Fibroblast of skin of right quadriceps (primary cell): ENCODE measurements at regions not wholly inside any gene's neighbourhood (a gene's known extent, or its start where the extent isn't known, plus 50 kb on each side); places are given as distances from the start of the nearest gene placed in this dataset.
"Not testable (repeated sequence)": the region's sequence is repeated elsewhere in the genome, so short reads cannot be mapped to it uniquely, and the experiment has no call there.

ENCODE experiments used
- DNase-seq: peaks from one replicate; pipeline ENCODE4 v3.0.0-alpha.2; 2013

- no peak for DNase-seq
Observed at GRCh38 chr2:36302911-36303310, 52.7 kb upstream of the CRIM1 start.

DNA sequence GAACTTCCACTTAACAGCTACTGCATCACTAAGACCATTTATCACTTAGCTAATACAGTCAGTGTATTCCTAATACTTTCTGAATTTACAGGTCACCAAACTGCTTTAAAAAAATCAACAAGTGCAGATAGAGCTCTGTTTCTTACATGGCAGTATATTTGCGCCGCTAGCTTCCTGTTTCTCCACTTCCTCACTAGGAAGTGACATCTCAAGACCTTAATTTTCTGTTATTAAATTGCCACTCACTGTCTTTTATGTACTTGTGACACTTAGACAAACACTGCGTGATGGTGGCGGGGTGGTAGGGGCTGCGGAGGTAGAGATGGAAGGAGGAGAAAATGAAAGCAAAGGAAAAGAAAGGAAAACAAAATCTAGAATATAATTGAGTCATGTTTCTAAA is 53.7 kb upstream of the CRIM1 start:
- no peak for DNase-seq

DNA sequence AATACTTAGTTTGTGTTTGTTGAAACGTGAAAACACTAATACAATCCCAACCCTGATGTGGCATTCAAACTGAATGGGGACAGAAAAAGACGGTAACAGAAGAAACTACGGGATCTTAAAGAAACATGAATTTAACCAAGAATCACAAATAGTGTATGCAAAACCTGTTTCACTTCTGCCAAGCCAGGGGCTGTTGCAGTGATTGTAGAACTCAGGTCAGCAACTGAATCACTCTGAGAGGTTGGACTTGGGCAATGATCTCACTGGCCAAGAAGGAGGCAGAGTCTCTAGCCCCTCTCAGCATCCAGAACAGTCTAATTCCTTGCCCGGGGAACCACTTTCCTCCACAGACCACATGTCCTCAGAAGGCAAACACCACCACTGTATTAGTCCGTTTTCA is 54.9 kb upstream of the CRIM1 start:
- DNase-seq, result no peak

- DNase-seq, result no peak
Observed at GRCh38 chr2:36296798-36297197, 58.8 kb upstream of the CRIM1 start.

DNA sequence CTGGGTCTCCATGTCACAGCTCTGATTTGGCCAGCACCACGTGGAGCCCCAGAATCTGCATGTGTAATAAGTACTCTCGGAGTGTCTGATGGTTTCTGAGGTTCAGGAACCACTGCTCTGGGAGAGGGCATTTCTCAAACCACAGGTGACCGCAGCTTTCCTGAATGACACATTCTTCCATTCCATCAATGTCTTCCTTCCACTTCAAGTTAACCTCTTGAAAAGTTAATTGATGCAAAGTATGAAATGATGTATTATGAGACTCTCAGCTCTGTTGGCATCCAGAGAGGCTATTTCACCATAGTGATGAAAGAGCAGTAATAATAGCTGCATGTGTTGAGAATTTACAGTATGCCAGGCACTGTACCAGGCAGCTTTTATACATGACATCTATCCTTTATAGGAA is 61.3 kb upstream of the CRIM1 start:
- DNase-seq, result no peak

- peak; percentile 28 for DNase-seq
Observed at GRCh38 chr2:36290306-36290856, 65.2 kb upstream of the CRIM1 start.

GRCh38 chr2:36289731-36290130 is 65.8 kb upstream of the CRIM1 start:
- DNase-seq, result no peak

GRCh38 chr2:36287363-36288275 is 68.0 kb upstream of the CRIM1 start:
- peak; percentile 35 for DNase-seq

DNA sequence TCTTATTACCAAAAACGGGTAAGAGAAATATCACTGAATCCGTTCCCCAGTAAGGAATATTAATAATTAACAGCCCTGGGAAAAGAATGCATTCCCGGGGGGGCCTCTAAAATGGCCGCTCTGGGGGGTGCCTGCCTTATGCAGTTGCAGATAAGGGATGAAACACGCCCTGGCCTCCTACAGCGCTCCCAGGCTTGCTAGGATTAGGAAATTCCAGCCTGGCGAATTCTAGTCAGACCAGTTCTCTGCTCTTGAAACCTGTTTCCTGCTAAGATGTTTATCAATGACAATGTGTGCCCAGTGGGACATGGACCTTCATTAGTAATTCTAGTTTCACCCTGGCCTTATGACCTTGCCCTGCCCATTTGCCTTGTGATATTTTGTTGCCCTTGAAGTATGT is 76.1 kb upstream of the CRIM1 start:
- DNase-seq, result not testable (repeated sequence)

- DNase-seq, result peak; percentile 11
Observed at GRCh38 chr2:36277881-36278523, 77.6 kb upstream of the CRIM1 start.

- DNase-seq, result peak; percentile 85
Observed at GRCh38 chr2:36277146-36277808, 78.3 kb upstream of the CRIM1 start.

DNA sequence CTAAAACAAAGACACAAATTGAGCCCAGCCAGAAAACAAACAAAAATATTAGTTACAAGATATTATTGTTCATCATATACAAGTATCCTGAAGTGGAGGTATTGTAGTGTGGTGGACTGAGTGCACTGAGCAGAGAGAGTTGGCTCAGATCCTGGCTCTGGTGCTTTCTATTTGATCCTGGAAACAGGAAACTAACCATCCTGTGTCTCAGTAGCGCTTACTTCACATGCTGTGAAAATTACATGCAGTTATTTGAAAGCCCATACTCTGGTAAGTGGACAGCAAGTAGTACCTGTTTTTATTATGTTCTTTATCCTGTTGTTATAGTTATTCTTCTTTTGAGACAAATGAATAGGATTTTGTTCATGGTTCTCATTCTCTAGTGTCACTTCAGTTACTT is 84.3 kb upstream of the CRIM1 start:
- DNase-seq, result no peak

GRCh38 chr2:36270758-36271157 is 84.8 kb upstream of the CRIM1 start:
- DNase-seq, result no peak

DNA sequence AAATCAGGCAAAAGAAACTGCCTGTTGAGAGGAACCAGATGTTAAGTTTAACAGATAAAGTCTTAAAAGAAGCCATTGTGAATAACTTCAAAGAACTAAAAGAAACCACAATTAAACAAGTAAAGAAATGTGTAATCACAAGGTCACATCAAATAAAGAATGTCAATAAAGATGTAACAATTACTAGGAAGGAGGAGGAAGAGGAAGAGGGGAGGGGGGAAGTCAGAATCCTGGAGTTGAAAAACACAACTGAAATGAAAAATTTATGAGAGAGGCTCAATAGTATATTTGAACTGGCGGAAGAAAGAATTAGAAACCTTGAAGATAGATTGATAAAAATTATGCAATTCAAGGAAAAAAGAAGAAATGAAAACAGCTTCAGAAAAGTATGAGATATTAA is 88.4 kb upstream of the CRIM1 start:
- DNase-seq, result no peak

GRCh38 chr2:36266536-36267121 is 88.9 kb upstream of the CRIM1 start:
- DNase-seq, result no peak

DNA sequence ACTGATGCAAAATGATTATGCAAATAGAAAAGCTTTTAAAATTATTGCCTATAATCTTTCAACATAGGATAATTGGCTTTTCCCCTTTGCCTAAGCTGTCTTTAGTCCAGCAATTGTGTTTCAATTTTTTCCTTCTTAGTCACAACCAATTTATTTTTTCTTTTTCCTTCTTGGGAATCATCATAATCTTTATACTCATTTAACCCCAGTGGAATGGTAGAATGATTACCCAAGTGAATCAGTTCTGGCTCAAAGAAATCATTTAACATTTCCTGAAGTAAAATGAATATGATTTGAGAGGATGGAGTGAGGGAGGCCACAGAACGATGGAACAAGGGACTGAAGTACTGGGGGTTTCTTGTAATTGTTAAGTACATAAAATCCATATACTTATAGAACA is 93.0 kb upstream of the CRIM1 start:
- DNase-seq, result no peak

DNA sequence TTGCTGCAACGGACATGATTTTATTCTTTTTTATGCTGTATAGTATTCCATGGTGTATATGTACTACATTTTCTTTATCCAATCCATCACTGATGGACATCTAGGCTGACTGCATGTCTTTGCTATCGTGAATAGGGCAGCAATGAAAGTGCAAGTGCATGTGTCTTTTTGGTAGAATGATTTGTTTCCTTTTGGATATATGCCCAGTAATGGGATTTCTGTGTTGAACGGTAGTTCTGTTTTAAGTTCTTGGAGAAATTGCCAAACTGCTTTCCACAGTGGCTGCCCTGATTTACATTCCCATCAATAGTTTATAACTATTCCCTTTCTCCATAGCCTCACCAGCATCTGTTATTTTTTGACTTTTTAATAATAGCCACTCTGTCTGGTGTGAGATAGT is 99.7 kb upstream of the CRIM1 start:
- no peak for DNase-seq

DNA sequence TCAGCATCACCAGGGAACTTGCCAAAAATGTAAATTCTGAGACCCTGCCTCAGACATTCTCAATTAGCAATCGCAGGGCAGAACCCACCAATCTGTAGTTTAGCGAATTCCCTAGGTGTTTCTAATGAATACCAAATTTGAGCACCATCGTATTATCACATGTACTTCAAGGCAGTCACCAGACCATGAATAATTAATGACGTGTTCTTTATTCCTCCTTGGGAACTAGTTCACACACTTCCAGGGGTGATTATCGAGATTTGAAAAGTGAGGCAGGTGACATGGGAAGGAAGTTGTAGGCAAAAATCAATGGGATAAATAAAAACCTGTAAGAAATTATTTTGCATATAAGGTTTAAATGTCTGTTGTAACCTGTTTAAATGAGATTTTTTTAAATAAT is 102.5 kb upstream of the CRIM1 start:
- DNase-seq, result no peak

GRCh38 chr2:36246320-36246990 is 109.1 kb upstream of the CRIM1 start:
- no peak for DNase-seq

- DNase-seq, result no peak
Observed at GRCh38 chr2:36245651-36246050, 109.9 kb upstream of the CRIM1 start.

DNA sequence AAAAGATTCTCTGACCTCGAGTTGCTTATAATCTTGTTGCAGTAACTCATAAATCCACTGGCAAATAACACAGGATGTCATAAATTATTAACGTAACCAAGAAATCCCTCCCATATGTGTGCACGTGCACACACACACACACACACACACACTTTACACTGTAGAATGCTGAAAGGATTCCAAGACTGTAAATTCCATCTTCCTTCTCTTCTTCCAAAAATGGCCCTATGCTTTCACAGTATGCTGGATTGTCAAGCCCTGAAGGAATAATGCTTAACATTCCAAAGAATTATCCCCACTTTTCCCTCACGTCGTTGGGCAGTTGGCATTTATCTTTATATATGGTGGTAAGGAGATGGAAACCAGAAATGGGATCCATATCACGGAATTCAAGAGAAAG is 117.5 kb upstream of the CRIM1 start:
- peak; percentile 59 for DNase-seq

- DNase-seq, result no peak
Observed at GRCh38 chr2:36235882-36236281, 119.7 kb upstream of the CRIM1 start.

DNA sequence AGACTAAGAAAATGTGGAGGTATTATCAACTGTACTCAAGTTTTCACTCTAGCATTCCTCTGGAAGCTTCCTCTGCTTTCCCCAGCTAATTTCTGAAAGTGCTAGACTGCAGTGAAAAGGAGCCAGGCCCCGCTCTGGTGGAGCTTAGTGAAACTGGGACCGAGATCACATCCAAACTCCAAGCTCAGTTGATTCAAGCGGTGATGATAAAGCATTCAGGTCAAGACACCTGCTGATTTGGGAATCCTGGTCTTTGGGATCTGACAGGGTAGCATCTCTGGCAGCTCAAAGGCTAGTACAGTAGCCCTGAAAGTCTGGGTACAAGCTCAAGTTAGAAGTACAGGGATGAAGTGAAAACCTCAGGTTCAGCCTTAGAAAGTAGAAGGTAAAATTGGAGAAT is 120.2 kb upstream of the CRIM1 start:
- DNase-seq, result no peak
